Glomerular visceral epithelial cell (primary cell): ENCODE measurements at regions not wholly inside any gene's neighbourhood (a gene's known extent, or its start where the extent isn't known, plus 50 kb on each side); places are given as distances from the start of the nearest gene placed in this dataset.
A peak's percentile ranks its signal among the peaks of the same experiment; 100 is the strongest.

ENCODE experiments used
- DNase-seq: peaks from one replicate; pipeline ENCODE4 v3.0.0-alpha.2; 2016; ENCODE audit errors: extremely low spot score

DNA sequence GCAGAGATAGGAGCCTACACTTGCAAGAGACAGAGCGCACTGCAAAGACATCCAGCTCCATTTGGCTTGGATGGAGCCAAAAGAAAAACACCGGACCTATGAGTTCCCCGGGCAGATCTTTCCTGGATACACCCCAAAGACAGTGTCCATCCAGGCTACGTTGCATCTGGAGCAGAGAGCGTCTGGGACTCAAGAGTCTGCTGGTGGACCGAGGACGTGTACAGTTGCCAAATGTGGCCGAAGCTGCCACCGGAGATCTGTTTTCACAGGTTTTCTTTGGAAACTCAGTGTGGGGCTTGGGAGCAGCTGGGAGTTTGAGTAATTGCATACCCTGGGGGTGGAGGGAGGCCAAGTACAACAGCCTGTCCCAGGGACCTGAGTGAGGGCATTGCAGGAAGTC, 192.3 kb upstream of the OSR1 start:
- DNase-seq = no peak

DNA sequence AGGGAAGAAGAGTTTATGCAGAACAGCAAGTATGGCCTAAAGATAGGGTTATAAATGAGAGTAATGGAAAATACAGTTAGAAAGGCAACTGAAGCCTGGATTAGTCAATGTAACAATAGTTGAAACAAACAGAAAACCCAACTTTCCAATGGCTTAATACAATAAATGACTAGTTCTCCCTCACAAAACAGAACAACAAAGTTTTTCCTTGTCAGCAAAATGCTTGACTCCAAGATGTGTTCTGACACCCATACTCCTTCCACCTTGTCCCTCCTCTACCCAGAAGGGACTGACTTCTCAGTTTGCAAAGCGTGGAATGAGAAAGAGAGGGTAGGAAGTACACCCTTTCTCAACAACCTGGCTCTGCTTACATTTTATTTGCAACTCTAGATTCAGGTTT, 191.4 kb upstream of the OSR1 start:
- DNase-seq = no peak

DNA sequence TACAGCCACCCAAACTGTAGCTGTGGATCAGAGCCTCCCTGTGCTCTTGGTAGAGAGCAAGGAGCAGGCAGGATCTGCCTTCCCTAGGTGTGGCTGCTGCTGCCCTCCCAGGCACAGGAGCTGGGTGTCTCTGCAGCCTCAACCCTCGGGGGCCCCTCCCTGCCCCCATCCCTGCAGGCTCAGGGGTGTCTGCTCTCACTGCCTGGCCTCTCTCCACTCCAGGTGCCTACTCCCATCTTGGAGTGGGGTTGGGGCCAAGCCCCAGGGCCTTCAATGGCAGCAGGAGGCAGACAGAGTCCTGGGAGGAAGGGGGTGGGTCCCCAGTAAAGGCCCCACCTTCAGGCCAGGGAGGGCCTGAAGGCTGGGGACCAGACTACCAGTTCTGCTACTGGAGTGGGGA, 189.7 kb upstream of the OSR1 start:
- DNase-seq = no peak

DNA sequence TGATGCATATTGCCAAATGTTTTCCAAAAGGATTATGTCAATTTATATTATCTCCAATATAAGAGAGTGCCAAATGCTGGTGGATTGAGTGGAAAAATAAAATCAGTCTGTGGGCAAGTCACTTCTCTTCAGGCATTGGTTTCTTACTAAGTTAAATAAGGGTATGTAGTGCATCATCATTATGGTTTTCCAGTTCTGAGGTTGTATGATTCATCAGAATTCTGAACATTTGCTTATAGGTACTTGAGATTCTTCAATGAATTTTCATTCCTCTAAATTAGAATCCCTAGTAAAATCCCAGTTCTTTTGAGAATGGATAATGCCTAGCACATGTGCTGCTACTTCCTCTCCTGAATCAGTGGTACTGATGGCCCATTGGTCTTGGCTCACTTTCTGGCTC, 188.9 kb upstream of the OSR1 start:
- no peak for DNase-seq

DNA sequence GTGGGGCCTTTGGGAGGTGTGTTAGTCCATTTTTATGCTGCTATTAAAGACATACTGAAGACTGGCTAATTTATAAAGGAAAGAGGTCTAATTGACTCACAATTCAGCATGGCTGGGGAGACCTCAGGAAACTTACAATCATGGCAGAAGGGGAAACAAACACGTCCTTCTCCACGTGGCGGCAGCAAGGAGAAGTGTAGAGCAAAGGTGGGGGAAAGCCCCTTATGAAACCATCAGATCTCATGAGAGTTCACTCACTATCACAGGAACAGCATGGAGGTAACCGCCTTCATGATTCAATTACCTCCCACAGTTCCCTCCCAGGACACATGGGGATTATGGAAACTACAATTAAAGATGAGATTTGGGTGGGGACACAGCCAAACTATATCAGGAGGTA, 187.1 kb upstream of the OSR1 start:
- DNase-seq = no peak

DNA sequence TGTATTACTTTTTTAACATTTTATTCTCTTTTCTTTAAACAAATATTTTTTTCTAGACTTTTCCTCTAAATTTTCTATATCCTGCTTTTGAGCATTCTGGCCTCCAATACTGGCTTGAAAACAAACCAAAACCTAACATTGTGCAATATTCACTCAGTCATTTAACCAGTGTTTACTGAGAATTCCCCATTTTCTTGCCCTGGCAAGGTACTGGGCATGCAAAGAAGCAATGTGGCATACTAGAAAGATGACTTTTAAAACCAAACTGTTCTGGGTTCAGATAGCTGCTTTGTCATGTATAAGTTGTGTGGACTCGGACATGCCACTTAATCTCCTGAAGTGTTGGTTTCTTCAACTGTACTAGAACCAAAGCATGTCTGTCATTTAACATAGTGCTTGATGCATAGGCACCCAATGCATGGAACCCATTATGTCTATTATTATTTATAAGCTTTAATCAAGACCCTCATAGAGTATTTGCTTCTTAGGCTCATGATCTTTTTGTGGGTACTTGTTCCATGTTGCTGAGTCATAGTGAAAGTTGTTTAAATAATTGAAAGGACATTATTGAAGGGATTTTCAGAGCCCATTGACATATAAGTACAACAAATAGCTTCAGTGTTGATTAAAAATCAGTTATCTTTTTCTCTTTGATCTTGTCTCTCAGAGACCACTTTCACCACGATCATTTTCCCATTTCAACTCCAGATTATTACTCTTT, 185.4 kb upstream of the OSR1 start:
- DNase-seq = peak; percentile 12

DNA sequence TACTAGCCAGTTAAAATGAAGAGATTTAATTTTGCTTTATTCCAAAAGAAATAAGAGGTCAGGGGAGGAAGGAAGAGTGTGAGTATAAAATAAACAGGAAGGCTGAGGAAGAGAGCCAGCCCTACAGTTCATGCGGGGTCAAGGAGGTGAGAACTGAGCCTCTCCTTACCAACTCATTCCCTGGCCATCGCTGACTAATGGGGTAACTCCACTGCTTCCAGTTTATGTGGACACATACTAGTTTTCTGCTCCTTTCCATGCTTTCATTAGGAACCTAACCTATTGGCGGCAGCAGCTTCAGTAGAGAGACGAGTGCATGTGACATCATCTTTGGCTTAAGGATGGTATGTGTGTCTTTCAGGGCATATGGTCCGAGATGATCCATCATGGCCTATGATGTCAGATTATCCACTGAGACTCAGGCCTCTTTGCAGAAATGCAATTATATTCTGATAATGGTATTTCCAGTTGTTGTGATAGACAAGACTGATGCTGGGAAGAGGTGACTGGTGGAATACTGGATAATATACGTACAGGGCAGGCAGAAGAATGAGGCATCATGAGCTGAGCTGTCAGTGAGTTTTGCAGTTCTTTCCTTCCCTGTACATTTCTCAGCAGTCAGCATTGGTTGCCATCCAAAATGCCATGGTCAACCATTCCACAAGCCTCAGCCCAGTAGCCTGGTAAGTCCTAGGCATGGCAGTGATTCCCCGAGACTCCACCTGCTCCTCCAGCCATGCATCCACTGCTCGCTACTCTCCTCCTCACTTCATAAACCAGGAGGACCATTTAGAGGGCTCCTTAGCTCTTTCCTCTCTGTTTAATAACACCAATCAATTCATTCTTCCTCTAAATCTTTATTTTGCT, 184.6 kb upstream of the OSR1 start:
- DNase-seq = no peak

DNA sequence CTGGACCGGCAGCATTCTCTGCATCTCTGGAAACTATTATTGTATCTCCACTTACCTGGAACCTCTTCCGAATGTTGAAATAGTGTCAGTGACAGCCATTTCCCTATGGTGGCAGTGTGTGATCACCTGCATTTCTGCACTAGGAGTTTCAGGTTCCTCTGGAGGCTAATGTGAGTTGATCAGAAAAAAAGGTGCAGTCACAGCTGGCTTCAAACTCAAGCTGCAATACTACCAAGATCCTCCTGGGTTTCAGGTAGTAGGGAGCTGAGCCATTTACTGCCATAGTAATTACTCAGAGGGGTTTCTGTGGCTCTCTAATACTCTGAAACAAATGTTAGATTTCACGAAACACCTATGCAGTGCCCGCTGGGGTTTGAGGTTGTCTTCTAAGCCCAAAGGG, 183.5 kb upstream of the OSR1 start:
- no peak for DNase-seq

DNA sequence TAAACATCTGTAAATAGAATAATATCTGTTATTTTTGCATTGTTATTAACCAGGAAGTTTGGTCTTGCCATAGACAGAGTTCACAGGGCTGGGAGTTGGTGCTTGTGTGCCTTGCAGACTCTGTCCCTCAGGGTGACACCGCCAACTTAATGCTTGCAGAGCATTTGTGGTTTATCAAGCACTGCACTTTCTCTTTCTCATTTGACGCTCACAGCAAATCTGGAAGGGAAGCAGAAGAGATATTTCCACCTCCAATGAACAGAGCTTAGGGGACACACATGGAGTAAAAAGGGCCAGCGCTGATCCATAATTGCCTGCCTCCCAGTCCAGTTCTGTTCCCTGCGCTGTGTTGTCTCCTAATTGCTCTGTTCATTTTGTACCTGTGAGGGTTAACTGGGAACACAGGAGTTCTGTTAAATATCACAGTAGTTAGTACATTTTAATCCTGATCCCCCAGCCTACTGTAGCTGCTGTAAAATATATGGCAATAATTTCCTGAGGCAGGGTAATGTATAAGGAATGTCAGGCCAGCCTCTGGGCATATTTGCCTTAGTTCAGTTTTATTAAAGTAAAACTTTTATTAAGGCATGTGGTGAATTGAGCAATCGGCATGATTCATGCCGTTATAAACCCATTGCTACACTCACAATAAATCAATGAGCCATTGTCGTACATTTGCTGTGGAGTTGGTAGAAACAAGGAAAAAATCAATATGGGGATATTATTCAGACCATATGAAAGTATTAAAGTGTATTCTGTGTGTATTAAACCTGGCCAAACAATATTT, 182.5 kb upstream of the OSR1 start:
- DNase-seq = peak; percentile 71

DNA sequence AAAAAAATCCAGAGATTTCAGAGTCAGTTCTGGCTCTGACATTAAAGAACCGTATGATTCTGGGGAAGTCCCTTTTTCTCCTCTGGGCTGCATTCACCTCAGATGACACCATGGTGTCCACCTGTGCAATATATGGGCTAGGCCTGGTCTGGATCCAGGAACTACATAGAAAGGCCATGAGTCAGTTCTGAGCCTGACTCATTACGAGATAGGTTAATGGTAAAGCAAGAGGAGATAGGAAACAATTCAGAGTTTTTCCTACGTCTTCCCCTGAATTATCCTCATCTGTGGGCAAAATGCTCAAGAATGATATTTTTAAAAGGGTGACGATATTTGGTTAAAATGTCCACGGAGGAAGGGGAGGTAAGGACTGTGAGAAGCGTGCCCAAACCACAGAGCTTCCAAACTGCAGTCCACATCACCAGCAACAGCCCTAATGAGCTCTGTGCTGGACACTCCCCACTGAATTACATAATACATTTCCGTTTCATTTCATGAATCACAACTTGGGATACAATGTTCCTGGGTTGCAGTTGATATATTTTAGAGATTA, 180.1 kb upstream of the OSR1 start:
- peak; percentile 98 for DNase-seq

DNA sequence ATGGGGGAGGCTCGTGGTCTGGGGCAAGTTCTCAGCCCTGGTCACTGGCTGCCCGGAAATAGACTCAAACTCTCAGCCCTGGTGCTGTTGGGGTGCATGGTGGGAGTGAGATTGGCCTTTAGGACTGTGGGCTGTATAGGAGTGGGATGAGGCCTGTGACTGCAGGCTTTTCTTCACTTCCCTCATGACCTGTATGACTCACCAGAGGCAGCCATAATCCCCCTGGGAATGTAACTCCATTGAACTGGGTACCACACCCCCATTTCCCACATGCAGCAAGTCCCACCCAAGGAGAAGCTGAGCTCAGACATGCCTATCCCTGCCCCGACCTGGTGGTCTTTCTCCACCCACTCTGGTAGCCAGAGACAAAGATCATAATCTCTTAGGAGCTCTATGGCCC, 177.7 kb upstream of the OSR1 start:
- peak; percentile 16 for DNase-seq

DNA sequence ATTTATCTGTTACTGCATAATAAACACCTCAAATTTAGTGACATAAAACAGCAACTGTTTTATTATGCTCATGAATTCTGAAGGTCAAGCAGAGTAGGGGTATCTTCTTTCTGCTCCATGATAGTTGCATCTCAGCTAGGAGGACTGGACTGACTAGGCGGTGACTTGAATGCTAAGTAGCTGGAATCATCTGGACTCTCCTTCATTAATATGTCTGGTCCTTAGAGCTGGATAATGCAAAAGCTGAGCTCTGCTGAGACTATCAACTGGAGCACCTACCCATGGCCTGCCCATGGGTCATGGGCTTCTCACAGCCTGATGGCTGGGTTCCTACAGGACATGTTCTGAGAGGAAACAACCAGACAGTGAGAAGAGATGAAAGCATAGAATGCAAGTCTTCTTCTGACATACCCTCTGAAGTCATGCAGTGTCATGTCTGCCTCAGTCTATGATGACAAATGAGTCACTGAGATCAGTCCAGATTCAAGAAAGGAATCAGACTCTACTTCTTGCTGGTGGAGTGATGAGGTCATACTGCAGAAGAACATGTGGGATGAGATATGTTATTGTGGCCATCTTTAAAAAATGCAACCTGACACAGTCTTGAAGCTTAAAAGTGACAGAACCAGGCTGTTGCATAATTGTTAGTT, 174.2 kb upstream of the OSR1 start:
- peak; percentile 3 for DNase-seq

DNA sequence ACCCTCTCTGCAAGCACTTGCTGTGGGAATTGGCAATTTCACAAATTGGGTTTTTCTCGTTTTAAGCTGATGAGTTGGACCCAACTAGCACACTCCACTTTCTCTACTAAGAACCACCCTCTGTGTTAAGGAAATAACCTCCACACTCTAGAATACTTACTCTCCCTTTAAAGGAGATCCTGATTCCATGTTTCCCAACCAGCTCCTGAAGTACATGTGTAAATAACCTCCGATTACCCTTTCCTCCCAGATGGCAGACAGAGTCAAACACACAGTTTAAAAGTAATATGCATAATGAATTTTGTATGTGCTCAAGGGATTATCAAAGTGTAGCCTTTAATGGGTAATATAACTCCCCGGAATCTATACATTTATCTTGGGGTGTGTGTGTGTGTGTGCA, 171.3 kb upstream of the OSR1 start:
- no peak for DNase-seq

DNA sequence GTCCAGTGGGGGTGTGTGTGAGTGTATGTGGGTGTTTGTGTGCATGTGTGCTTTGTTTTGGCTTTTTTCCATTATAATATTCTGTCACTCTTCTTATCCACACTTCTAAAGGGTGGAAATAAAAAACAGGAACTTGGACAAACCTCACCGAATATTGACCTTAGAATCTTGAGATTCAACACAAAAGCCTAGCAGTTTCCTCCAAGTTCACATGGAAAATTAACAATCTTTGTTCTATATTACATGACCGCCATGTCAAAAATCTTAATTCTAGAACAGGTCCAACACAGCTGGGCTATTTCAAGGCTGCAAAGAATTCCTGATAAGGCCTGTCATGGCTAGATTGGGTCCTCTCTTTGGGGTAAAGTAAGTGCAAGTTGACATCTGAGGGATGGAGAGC, 169.3 kb upstream of the OSR1 start:
- DNase-seq = no peak

DNA sequence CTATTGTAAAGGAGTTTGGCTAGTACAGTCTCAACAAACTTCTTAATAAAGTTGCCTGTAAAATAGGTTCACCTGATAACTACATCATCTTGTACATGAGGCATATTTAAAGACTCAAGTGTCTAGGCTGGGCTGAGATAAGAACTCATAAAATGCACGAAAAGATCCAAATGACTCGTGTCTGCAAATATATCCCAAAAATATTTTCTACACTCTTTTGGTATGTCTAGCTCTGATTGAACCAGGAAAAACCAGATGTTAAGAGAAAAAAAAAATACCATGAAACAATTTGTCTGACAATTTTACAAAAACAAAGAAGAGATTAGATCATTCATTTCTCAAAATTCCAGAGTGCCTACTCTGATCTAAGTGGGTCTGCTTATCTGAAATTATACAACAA, 166.9 kb upstream of the OSR1 start:
- no peak for DNase-seq

DNA sequence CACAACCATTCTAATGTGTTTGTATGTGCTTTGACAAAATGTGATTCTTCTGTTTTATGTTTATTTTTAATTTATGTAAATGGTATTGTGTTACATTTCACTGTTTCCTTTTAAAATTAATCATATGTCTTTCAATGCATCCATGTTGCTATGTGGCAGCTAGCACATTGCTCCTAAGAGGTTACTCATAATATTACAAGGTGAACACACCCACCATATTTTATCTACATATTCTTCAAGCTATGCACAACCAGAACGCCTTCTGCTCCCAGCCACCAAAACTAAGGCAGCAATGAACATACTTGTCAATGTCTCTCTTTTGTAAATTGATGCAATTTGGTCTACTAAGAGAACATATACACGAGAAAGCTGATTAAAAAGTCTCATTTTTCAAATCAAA, 160.6 kb upstream of the OSR1 start:
- no peak for DNase-seq

DNA sequence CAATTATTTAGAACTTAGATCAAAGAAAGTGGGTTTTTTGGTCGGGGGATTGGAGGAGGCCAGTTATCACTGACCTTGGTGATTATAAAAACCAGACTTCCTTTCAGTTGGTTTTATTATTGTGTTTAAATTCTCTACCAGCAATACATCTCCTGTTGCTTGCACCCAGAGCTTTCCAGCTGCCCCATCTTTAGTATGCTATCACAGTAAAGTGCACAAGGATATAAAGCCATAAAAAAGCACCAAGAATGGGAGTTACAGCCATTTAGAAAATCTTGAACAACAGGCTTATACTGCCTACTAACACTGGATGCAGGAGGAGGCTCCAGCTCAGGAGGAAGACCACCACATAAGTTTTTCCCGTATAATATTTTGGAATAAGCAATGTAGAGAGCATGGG, 148.7 kb upstream of the OSR1 start:
- DNase-seq = no peak

DNA sequence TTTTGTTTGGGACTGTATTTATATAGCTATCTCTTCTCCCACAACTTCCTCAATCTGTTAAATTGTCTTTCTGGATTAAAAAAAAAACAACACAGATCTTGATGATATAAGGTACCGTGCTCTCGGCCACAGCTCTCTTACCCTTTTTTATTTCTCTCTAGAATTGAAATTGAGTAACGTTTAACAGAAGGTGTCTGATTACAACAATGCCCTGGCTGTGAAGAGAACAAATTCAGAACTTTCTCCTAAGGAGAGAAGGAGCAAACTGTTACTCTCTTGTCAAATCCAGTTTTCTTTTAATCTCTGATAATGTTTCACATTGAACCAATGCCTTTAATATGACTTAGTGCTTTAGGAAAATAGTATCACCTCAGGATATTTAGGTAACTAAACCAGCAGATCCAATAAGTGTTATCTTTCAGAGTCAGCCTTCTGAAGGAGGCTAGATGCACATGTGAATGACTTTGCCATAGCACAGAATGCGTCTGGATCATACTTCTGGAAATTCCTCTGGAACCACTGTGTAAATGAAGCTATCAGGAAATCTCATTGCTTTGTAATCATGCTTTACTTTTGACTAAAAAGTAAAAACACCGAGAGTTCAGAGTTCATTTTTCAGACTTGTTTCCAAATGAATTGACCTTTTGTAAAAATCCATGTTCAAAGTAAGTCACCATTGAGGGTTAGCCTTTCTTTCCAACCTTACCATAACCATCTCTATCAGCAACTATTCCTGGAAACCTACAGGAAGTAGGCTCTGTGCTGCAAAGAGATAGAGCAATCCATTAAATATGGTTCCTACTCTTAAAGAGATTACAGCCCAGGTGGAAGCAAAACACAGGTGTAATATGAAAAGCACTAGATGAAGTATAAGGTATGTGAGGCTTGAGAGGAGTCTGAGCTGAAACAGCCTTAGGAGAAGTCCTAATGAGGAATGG, 147.0 kb upstream of the OSR1 start:
- DNase-seq = no peak

DNA sequence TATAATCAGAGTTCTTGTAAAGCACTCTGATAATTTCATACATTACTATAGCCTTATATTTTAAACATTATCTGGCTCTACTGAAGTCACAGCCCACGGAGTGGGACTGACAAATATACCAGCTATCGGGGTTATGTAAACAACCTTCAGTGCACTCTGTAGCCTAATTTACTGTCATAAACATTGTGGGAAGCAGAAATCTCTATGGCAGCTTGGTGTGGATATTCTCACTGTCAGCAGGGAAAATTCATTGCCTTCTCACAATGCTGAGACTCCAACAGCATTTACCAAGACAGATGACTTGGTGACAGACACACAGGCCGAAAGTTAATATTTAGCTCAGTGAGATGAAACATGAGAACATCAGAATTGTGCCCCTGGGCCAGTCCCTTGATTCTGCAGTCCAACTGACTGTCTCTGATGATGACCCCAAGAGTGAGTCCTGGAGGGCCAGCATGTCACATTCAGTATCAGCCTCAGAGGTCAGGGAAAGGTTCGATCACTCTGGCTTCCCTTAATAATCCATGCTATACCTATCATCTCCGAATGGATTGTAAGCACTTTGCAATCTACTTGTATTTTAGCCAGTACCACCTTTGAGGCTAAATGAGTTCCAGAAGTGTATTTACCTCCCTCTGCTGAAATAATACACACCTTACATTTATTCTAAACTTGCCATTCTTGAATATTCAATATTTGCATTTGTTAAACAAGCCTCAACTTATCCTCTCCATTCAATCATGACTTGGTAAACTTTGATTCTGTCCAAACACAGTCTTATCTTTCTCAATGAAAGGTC, 146.2 kb upstream of the OSR1 start:
- DNase-seq = peak; percentile 40

DNA sequence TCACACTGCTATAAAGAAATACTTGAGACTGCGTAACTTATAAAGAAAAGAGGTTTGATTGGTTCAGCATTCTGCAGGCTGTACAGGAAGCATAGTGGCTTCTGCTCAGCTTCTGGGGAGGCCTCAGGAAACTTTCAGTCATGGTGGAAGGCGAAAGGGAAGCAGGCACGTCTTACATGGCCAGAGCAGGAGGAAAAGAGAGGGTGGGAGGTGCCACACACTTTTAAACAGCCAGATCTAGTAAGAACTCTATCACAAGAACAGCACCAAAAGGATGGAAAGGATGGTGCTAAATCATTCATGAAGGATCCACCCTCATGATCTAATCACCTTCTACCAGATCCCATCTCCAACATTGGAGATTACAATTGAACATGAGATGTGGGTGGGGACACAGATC, 145.5 kb upstream of the OSR1 start:
- DNase-seq = no peak
